Fibroblast of lung (primary cell): ENCODE measurements at regions not wholly inside any gene's neighbourhood (a gene's known extent, or its start where the extent isn't known, plus 50 kb on each side); places are given as distances from the start of the nearest gene placed in this dataset.

Source experiments
- CTCF ChIP-seq, 2 donors: IDR thresholded peaks in 1 of 2; conservative IDR thresholded peaks in 1 of 2; 1 replicate in 1 of 2; 2 replicates in 1 of 2; pipeline ENCODE4 v1.5.1; 2011 to 2012; ENCODE audit warnings: low read length in 2 of 2, control low read depth in 1 of 2, inconsistent platforms in 1 of 2, low read depth in 1 of 2, mild to moderate bottlenecking in 1 of 2
- EZH2 ChIP-seq: IDR thresholded peaks from 2 replicates; pipeline ENCODE4 v1.5.1; 2012; ENCODE audit warnings: low read length, control low read depth, mild to moderate bottlenecking; ENCODE audit errors: missing control alignments

- TF ChIP-seq CTCF (conservative IDR thresholded peaks at IDR 0.05 in 1 of 2, IDR thresholded peaks at IDR 0.05 in 1 of 2; ENCODE audit: low read depth in 1 of 2, low read length in 2 of 2), result no peak
- no peak for TF ChIP-seq EZH2
Observed at GRCh38 chr4:26183017-26183416, 137.8 kb upstream of the RBPJ start.
